GM19025 (cell line): ENCODE measurements at regions not wholly inside any gene's neighbourhood (a gene's known extent, or its start where the extent isn't known, plus 50 kb on each side); places are given as distances from the start of the nearest gene placed in this dataset.
"Not testable (repeated sequence)": the region's sequence is repeated elsewhere in the genome, so short reads cannot be mapped to it uniquely, and the experiment has no call there.

Experiments used
- ATAC-seq: cut with Tn5 transposase; IDR thresholded peaks from one replicate; pipeline ENCODE4 v1.9.1; 2021; ENCODE audit warnings: mild to moderate bottlenecking, low read depth, moderate library complexity; ENCODE audit not compliant: unreplicated experiment

DNA sequence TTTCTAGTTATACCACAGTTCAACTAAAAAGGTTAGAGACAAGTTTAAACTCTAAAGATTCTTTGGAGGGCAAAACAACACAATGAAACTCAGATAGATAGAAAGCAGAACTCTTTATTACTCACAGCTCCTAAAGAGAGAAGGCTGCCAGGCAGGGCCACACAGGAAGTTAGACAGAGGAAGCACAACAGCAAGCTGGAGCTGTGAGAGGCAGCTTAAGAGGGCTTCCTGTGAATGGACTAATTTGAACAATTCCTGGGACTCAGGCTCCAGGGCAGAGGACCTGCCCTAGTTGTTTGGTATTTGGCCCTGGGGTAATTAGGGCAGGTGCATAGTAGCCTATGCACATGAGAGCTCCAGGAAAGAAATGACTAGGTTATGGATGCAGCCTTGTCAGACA lies 803.6 kb downstream of the DIAPH3 start:
- peak; percentile 56 for ATAC-seq

DNA sequence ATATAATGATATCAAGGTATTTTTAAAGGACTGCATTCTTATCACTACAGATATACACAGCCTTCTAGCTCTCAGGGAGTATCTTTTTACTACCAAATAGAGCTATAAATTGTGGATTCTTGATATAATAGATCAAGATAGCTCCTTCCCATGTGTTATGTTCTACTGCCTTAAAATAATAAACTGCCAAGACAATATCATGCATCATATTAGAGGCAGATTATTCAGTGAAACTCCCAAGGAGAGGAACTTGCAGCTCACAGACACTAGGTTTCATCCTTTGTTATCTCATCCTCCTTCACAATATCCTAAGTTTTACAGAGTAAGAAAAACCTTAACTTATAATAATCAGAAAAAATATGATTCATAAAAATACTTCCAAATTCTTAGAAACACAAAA lies 802.8 kb downstream of the DIAPH3 start:
- ATAC-seq = no peak

DNA sequence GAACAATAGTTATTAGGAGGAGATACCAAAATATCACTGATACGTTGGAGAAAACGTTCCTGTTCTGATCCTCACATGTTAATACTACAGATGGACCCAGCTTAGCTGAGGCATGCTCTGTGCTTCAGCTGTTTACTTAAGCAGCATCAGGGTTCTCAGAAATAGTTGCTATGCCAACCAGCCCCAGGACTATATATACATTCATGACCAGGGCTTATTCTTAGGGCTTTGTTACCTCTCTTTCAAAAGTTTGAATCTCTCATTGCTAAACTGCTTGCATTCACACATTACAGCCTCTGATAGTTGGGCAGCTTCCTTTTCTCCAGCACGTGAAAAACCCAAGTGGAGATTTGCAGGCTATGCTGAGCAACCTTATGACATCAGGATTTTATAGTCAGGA lies 800.4 kb downstream of the DIAPH3 start:
- no peak for ATAC-seq

DNA sequence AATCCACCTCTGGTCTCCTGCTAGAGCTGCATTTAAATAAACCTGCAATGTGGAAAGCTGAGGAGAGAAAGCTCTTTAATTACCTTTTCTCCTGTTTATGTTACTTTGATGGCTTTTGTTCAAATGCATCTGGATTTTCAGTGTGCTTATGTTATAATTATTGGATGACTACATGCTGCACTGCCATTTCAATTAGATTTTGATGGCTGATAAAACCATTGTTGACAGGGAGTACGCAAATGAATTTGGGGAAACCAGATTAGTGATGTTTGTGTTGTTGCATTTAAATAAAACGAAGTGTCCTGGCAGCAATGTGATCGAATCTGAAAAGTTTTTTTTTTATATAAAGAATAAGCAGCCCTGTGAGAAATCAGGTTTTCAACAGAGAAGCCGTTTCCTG lies 799.8 kb downstream of the DIAPH3 start:
- ATAC-seq = no peak

DNA sequence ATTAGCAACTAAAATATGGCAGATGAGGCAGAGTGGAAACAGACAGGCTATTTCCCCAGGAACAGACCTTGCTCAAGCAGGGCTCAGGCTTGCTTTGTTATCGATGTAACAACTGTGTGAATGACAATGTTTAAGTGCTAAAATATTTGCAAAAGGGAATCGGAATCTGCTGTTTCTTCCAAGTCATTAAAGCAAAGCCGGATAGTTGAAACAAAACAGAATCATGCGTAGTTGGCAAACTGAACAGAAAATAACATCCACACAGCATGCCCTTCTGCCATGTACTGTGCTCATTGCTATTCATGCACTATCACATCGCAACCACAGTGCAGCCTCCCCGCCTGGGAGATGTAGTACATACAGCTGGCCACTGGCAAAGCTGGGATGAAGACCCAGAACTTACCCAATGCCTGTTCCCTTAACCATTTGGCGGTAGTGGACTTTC lies 799.1 kb downstream of the DIAPH3 start:
- no peak for ATAC-seq

DNA sequence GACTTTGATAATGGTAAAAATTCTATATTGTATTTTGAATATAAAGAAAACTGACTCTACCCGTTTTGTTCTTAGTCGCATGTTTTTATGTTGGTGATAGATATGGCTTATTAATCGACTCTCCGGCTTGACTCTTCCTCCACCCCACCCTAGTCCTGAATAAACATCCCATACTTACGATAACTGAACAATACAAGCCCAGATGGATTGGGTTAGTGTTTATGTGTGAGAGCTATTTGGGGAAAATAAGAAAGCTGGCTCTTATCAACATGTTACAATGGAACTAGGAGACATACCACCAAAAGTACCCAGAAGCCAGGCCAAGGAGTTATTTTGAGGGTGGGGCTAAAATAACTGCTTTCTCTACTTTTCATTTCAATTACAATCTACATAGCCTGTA lies 796.3 kb downstream of the DIAPH3 start:
- no peak for ATAC-seq

DNA sequence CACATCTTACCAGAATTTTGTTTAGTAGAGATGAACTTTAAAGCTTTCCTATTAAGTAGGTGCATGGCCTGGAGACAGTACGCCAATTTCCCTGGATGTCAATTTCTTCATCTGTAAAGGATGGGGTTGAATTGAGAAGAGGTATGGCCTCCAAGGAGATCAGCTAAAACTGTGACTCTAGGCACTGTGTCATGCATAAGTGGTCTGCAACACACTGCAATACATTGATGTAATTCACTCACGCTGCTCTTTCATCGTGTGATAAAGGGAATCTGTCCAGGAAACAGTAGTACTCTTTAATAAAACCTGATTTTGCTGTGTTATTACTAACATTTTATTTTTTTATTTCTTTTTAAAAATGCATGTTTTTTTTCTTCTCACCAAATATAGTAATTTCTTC lies 795.8 kb downstream of the DIAPH3 start:
- ATAC-seq = no peak

DNA sequence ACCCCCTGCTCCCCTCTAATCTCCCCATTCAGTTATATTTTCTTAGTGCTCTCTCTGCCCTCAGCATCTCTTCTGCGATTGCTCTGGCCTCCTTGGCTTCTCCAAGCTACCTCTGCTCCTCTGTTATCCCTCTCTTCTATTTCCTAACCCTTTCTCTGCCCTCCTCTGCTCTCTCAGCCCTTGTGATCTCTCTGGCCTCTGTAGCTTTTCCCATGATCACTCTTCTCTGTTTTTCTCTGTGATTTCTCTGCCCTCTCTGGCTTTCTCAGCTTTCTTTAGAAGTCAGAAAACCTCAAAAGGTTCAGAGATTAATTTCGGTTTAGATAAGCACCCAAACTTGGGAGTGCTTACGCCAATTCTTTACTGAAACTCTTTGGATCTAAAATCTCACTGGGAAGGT lies 795.0 kb downstream of the DIAPH3 start:
- no peak for ATAC-seq

DNA sequence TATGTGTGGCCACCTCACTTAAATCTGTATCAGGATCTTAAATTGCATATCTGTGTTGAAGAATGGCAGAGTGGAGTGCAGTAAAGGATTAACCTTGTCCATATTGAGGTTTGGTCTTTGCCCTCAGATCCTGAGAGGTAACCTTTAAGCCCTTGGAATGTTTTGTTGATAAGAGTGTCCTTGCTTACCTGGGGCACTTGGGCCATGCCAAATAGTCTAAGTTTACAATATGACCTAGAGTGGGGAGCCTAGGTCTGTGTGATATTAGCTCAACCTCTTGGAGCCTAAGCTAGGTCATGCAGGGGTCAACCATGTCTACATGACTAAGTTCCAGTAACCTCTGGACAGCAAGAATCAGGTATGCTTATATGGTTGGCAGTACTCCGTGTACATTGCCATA lies 792.5 kb downstream of the DIAPH3 start:
- no peak for ATAC-seq

DNA sequence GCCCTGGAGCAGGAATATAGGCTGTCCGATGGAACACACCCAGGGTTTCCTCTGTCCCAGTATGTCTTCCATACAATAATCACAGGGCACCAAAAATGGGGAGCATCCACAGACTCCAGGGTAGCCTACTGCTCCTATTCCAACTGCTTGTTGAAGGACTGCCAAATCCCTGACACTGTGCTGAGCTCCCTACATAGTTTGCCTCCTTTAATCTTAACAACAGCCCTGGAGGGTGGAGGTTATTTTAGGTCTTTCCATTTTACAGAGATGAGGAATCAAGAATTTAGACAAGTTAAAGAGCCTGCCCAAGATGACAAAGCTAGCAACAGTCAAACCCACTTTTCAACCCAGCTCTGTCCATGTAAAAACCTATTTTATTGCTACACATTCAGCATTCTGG lies 790.4 kb downstream of the DIAPH3 start:
- no peak for ATAC-seq

DNA sequence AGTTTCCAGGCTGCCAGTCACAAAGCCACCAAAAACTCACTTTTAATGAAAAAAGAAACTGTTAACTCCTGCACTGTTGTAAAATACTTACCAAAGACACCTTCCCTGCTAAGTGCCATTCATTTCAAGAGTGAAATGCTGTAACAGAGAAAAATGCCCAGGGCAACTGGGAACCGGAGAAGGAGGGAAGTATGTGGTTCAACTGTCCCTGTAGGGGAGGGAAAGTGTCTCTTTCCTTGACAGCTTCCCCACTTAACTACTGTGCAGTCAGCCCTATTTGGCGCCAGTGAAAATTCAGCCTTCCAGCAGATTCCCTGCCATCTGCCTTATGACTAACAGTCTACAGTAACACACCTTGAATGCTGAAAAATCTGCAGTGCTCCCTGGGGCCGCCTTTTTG lies 789.0 kb downstream of the DIAPH3 start:
- ATAC-seq = no peak

DNA sequence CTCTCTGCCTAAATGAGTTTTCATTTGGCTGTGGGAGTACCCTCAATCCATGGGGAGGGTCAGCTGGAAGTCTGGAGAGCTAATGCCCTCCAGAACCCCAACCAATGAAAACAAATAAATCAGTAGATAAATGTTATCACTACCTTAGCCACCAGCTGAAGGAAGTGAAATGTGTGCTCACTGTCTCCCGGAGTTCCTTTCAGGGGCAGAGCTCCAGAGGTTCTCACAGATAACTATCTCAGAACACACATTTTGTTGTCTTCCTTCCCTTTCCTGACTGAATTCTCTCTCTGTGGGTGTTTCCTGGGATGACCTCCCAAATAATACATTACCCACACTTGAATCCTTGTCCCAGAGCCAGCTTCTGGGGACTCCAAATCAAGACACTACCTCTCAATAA lies 779.6 kb downstream of the DIAPH3 start:
- no peak for ATAC-seq

DNA sequence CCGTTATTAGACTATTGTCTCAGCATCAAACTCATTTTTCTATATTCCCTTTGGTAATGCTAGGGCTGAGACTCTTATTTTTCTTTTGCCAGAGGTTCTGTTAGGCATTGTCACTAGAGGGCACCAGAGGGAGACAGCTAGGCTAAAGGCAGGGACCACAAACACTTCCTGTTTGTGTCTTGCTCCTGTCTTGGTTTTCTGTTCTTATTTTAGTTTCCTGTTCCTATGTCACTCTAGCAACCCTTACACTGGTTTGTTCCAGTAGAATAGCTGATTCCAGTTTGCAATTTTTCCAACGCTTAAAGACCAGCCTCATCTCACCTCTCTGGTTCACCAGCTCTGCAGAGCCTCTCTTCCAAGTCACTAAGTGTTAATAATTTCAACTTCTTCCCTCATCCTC lies 772.0 kb downstream of the DIAPH3 start:
- peak; percentile 91 for ATAC-seq

DNA sequence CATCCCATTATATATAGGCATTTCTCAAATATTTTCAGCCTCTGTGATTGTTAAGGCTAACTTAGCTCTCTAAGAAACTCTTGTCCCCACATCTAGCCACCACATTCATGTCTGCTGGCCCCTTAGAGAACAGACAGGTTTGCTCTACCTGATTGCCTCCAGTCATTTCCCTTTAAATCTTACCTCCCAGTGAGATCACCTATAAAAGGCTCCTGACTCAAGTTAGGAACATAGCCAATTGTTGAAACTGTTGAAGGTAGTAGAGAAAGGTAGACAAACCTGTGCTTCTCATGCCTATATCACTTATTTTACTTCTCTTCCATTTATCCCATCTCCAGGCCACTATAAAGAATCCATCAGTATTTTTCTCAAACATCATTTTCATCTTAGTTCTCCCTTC lies 771.4 kb downstream of the DIAPH3 start:
- ATAC-seq = no peak

DNA sequence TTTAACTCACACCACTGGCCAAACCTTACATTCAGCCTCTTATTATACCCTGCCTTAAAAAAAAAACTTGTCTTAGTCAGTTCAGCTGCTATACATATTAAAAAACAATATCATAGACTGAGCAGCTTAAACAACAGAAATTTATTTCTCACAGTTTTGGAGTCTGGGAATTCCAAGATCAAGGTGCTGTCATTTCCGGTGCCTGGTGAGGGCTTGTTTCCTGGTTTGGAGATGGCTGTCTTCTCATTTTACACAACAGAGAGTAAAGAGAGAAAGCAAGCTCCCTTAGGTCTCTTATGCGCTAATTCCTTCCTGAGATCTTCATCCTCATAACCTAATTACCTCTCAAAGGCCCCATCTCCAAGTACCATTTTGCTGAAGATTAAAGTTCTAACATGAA lies 769.2 kb downstream of the DIAPH3 start:
- no peak for ATAC-seq

DNA sequence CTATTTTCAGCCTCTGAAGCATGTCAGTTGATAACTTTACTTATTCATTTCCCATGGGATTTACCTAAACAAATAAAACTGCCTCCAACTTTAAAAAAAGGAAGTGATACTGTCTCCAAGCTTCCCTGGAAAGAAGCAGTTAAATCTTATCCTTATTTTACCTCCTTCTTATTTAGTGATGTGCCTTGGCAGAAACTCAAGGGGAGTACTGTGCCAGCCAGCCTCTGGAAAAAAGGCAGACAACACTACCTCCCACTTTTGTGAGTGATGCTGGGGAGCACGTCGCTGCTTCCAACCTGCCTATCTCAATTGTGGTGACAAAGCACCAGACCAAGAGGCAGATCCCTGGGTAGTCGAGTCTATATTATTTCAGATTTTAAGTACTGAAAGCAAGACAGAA lies 765.6 kb downstream of the DIAPH3 start:
- ATAC-seq = no peak

DNA sequence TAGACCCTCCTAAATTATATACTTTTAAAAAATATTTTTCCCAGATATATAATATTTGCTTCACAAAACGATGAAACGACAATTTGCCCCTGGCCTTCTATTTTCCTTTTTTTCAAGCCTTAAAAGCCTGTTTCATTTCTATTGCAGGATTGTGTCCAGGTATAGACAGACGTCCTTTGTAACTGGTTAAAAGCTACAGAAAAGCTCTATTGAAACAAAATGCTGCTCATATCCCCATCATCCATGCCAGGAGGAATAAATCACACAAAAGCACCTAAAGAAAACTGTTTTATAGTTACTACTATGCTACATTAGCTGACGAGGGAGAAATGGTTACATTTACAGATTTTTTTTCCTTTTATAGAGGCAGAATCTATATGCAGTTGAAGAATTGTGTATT lies 765.1 kb downstream of the DIAPH3 start:
- ATAC-seq = no peak

DNA sequence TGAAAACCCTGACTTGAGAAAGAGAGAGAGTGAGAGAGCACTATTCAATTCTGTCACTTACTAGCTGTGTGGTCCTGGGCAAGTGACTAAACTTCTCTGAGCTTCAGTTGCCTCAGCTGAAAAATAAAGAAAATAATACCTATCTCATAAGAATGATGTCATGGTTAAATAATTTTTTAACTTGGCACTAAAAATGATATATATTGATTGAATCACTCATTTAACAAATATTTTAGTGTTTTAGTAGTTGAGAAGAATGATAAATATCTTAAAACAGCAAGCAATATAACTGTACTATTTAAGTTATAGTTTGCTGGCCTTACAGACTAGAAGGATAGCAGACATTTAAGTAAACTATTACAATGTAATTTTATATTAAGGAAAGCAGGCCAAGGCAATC lies 764.2 kb downstream of the DIAPH3 start:
- no peak for ATAC-seq

DNA sequence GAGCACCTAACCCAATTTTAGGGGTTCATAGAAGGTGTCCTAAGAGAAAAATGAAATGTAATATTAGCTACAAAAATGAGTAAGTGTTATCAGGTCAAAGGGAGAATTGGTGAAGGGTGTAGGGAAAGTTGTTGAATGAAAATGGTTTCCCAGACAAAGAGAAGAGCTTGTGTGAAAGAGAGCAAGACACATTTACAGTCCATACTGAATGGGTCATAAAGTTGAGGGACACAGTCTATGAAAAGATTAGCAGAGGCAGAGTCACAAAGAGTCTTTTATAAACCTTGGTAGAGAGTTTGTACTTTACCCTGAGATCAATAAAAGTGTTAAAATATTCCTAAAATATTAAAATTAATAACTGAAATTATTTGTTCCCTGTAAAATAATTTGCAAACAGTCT lies 759.4 kb downstream of the DIAPH3 start:
- no peak for ATAC-seq

DNA sequence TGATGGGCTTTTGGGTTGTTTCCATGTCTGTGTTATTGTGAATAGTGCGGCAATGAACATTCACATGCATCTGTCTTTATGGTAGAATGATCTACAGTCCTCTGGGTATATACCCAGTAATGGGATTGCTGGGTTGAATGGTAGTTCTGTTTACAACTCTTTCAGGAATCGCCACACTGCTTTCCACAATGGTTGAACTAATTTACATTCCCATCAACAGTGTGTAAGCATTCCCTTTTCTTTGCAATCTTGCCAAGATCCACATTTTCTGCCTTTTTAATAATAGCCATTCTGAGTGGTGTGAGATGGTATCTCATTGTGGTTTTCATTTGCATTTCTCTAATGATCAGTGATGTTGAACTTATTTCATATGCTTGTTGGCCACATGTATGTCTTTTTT lies 756.5 kb downstream of the DIAPH3 start:
- ATAC-seq = not testable (repeated sequence)

DNA sequence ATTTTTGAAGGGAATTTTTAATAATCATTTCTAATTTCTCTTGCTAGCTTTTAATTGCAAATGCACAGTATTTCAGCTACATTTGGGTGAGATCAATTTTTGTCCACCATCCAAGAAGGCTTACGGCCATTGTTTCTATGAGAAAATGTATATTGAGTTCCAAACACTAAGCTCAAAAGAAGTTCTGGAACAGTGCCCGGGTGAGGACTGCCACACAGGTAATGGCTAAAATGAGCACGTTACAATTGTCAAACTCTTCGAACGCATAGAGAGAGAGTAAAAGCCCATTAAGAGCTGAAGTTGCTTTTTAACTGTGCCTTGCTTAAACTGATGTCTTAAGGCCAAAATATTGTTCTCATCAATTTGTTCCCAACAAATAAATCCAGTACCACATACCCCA lies 755.0 kb downstream of the DIAPH3 start:
- no peak for ATAC-seq

DNA sequence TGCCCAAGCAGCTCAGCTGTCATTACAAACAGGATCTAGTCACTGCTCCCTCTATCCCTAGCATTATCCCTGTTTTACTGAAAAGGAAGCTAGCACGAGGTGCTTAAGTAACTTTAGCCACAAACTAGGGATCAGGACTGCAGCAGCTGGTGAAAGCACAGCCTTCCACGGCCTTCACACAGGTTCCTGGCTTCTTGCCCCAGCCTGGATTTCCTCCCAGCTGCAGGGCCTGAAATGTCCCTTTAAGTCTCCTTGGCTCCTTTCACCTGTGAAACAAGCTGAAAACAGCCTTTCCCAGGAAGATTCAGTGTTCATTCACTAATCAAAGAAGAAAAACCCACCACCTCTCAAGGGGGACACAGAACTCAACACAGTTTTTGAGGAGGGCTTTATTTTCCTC lies 754.5 kb downstream of the DIAPH3 start:
- ATAC-seq = no peak

DNA sequence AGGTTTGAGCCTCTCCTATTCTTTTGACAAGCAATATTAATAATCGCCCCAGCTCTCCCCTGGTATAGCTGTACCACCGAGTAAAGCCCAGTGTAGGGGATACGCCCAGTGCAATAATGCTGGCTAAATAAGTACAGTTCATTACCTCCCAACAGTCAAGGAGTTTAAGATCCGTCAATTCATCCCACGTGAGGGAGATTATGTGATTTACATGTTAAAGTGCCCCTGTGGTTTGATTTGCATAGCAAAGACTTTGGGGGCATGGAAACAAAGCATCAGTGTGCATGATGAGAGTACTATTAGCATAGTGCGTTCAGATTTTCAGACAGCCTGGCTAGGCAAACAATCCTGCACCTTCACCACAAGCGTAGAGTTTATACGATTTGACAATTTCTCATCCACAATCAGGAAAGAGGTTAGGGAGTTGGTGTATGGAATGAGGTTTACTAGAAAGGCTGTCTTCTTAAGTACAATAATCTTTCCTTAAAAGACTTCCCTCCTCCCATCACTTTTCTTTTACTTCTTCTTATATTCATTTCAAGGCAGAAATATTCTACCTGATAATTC lies 754.0 kb downstream of the DIAPH3 start:
- ATAC-seq = no peak
